Neural progenitor cell (in vitro differentiated cells): ENCODE measurements at regions not wholly inside any gene's neighbourhood (a gene's known extent, or its start where the extent isn't known, plus 50 kb on each side); places are given as distances from the start of the nearest gene placed in this dataset.

Source experiments
- DNase-seq: peaks from one replicate; pipeline ENCODE4 v3.0.0-alpha.2; 2016; ENCODE audit warnings: low spot score
- H2AFZ ChIP-seq: fragments of 200-600 bp; sonication (generic); replicated peaks from 2 replicates; pipeline ENCODE4 v1.6.1; 2016; ENCODE audit warnings: antibody characterized with exemption
- H3F3A ChIP-seq: fragments of 200-600 bp; sonication (generic); 2 replicates; pipeline ENCODE4 v1.6.1; 2016; ENCODE audit warnings: antibody characterized with exemption, low read depth
- H3K27ac ChIP-seq: fragments of 200-600 bp; sonication (generic); 2 replicates; pipeline ENCODE4 v1.5.1; 2016; ENCODE audit warnings: mild to moderate bottlenecking
- H3K27me3 ChIP-seq: fragments of 200-600 bp; sonication (generic); 2 replicates; pipeline ENCODE4 v1.6.1; 2016; ENCODE audit warnings: mild to moderate bottlenecking, moderate library complexity
- H3K36me3 ChIP-seq: fragments of 200-600 bp; sonication (generic); 2 replicates; pipeline ENCODE4 v1.5.1; 2016
- H3K4me1 ChIP-seq: fragments of 200-600 bp; sonication (generic); 2 replicates; pipeline ENCODE4 v1.6.1; 2016; ENCODE audit warnings: mixed run types
- H3K4me2 ChIP-seq: fragments of 200-600 bp; sonication (generic); 2 replicates; pipeline ENCODE4 v1.6.1; 2016
- H3K4me3 ChIP-seq: fragments of 200-600 bp; sonication (generic); 2 replicates; pipeline ENCODE4 v1.5.1; 2016
- H3K79me2 ChIP-seq: fragments of 200-600 bp; sonication (generic); 2 replicates; pipeline ENCODE4 v1.6.1; 2016; ENCODE audit warnings: low read depth
- H3K9ac ChIP-seq: fragments of 200-600 bp; sonication (generic); 2 replicates; pipeline ENCODE4 v1.6.1; 2016
- H3K9me3 ChIP-seq: fragments of 200-600 bp; sonication (generic); 2 replicates; pipeline ENCODE4 v1.5.1; 2016; ENCODE audit warnings: low read depth
- H4K20me1 ChIP-seq: fragments of 200-600 bp; sonication (generic); 2 replicates; pipeline ENCODE4 v1.6.1; 2016; ENCODE audit warnings: low read depth
- H3K27ac Mint-ChIP-seq: 3 replicates; pipeline ENCODE4 v1.8.0; 2021; ENCODE audit warnings: mixed read lengths
- H3K27me3 Mint-ChIP-seq: 2 replicates; pipeline ENCODE4 v1.8.0; 2022; ENCODE audit warnings: low read depth, mild to moderate bottlenecking, inconsistent platforms, moderate library complexity, mixed read lengths; ENCODE audit not compliant: insufficient read depth
- H3K36me3 Mint-ChIP-seq: 3 replicates; pipeline ENCODE4 v1.8.0; 2021; ENCODE audit warnings: mixed read lengths
- H3K4me1 Mint-ChIP-seq: 3 replicates; pipeline ENCODE4 v1.8.0; 2021; ENCODE audit warnings: mixed read lengths
- H3K4me3 Mint-ChIP-seq: 3 replicates; pipeline ENCODE4 v1.8.0; 2021; ENCODE audit warnings: mild to moderate bottlenecking, moderate library complexity, mixed read lengths
- H3K9me3 Mint-ChIP-seq: 3 replicates; pipeline ENCODE4 v1.8.0; 2020; ENCODE audit warnings: mixed read lengths
- EZH2 ChIP-seq: fragments of 200-600 bp; sonication (generic); IDR thresholded peaks from 2 replicates; pipeline ENCODE4 v1.6.1; 2017; ENCODE audit warnings: antibody characterized with exemption, mild to moderate bottlenecking, moderate library complexity
- EZH2phosphoT487 ChIP-seq: fragments of 200-600 bp; sonication (generic); IDR thresholded peaks from 2 replicates; pipeline ENCODE4 v1.6.1; 2017; ENCODE audit warnings: antibody characterized with exemption
- TF ChIP-seq, protein P1 (sequence below): fragments of 200-600 bp; sonication (generic); IDR thresholded peaks from 2 replicates; pipeline ENCODE4 v1.5.1; 2017; ENCODE audit warnings: antibody characterized with exemption, mild to moderate bottlenecking

GRCh38 chrX:118222421-118222820 lies 105.8 kb upstream of the KLHL13 start:
- H3K4me3 Mint-ChIP-seq: no peak overlapping the region
- Histone ChIP-seq H3K9me3 (no peaks in the 10 kb centered on the region), H2AFZ (no peak overlapping the region), H3K79me2 (no peaks in the 10 kb centered on the region), H3K36me3 (no peaks in the 10 kb centered on the region), H3K9ac (no peak overlapping the region), H3K4me3 (no peak overlapping the region), H3K27ac (no peak overlapping the region), H3F3A (no peaks in the 10 kb centered on the region), H3K4me2 (no peak overlapping the region), H3K27me3 (no peaks in the 10 kb centered on the region), H3K4me1 (no peaks in the 10 kb centered on the region), H4K20me1 (no peaks in the 10 kb centered on the region)
- no peaks in the 10 kb centered on the region for H3K36me3 Mint-ChIP-seq
- no peaks in the 10 kb centered on the region for H3K4me1 Mint-ChIP-seq
- H3K27ac Mint-ChIP-seq: no peak overlapping the region
- H3K27me3 Mint-ChIP-seq: no peaks in the 10 kb centered on the region
- no peaks in the 10 kb centered on the region for H3K9me3 Mint-ChIP-seq
- no peak for DNase-seq
- TF ChIP-seq EZH2 (no peak), EZH2phosphoT487 (no peak)
- TF ChIP-seq, protein P1, sequence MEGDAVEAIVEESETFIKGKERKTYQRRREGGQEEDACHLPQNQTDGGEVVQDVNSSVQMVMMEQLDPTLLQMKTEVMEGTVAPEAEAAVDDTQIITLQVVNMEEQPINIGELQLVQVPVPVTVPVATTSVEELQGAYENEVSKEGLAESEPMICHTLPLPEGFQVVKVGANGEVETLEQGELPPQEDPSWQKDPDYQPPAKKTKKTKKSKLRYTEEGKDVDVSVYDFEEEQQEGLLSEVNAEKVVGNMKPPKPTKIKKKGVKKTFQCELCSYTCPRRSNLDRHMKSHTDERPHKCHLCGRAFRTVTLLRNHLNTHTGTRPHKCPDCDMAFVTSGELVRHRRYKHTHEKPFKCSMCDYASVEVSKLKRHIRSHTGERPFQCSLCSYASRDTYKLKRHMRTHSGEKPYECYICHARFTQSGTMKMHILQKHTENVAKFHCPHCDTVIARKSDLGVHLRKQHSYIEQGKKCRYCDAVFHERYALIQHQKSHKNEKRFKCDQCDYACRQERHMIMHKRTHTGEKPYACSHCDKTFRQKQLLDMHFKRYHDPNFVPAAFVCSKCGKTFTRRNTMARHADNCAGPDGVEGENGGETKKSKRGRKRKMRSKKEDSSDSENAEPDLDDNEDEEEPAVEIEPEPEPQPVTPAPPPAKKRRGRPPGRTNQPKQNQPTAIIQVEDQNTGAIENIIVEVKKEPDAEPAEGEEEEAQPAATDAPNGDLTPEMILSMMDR: no peak

DNA sequence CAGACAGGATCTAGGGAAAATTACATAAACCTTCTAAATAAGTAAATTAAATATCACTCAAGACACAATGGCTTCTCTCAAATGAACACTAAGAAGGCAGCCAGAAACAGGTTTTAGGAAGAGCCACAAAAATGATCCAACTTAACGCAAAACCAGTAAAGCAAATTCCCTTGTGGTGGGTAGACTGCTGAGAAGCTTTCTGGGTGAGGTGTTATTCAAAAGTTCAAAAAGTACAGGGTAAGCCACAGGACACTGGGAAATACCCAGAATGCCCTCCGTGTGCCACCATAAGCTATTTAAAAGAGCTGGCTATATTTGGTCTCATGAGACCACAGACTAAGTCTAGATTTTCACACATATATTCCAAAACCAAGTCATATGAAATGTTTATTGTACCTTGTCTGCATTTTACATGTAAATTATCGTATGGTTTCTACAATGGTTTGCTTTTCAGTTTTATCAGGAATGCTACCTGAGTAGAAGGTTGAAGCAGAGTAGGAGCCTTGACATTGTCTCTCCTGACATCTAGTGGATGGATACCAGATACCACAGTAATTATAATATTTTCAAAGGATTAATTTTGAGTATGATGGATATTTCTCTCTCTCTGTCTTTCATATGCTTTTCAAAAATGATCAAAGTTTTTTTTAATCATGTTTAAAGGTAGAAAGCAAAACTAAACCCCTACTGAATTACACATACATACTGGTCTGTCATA lies 109.3 kb upstream of the KLHL13 start:
- H3K27me3 ChIP-seq: no peaks in the 10 kb centered on the region
- Mint-ChIP-seq H3K4me1 (no peaks in the 10 kb centered on the region), H3K9me3 (no peaks in the 10 kb centered on the region), H3K4me3 (no peak overlapping the region), H3K27ac (no peak overlapping the region), H3K27me3 (no peaks in the 10 kb centered on the region), H3K36me3 (no peaks in the 10 kb centered on the region)
- no peaks in the 10 kb centered on the region for H3K9me3 ChIP-seq
- TF ChIP-seq EZH2: no peak
- TF ChIP-seq, protein P1: peak; percentile 37
- H3F3A ChIP-seq: no peaks in the 10 kb centered on the region
- no peaks in the 10 kb centered on the region for H3K79me2 ChIP-seq
- no peaks in the 10 kb centered on the region for H3K4me1 ChIP-seq
- no peaks in the 10 kb centered on the region for H3K36me3 ChIP-seq
- H4K20me1 ChIP-seq: no peaks in the 10 kb centered on the region
- H3K27ac ChIP-seq: no peak overlapping the region
- DNase-seq: no peak
- no peak overlapping the region for H3K9ac ChIP-seq
- no peak overlapping the region for H3K4me2 ChIP-seq
- H3K4me3 ChIP-seq: no peak overlapping the region
- no peak overlapping the region for H2AFZ ChIP-seq

GRCh38 chrX:118228041-118228440 lies 111.4 kb upstream of the KLHL13 start:
- Histone ChIP-seq H3K36me3 (no peaks in the 10 kb centered on the region), H3K27ac (no peak overlapping the region), H3K79me2 (no peaks in the 10 kb centered on the region), H3K9ac (no peak overlapping the region), H3K27me3 (no peaks in the 10 kb centered on the region), H2AFZ (no peak overlapping the region), H3K4me2 (no peak overlapping the region), H3K4me3 (no peak overlapping the region), H3F3A (no peaks in the 10 kb centered on the region), H3K9me3 (no peaks in the 10 kb centered on the region), H4K20me1 (no peaks in the 10 kb centered on the region), H3K4me1 (no peaks in the 10 kb centered on the region)
- no peak overlapping the region for H3K4me3 Mint-ChIP-seq
- no peak for TF ChIP-seq EZH2
- TF ChIP-seq EZH2phosphoT487: no peak
- TF ChIP-seq, protein P1: no peak
- H3K27me3 Mint-ChIP-seq: no peaks in the 10 kb centered on the region
- H3K9me3 Mint-ChIP-seq: no peaks in the 10 kb centered on the region
- H3K27ac Mint-ChIP-seq: no peak overlapping the region
- no peaks in the 10 kb centered on the region for H3K36me3 Mint-ChIP-seq
- no peak for DNase-seq
- no peaks in the 10 kb centered on the region for H3K4me1 Mint-ChIP-seq
